Brain microvascular endothelial cell (primary cell): ENCODE measurements at regions not wholly inside any gene's neighbourhood (a gene's known extent, or its start where the extent isn't known, plus 50 kb on each side); places are given as distances from the start of the nearest gene placed in this dataset.
"Not testable (repeated sequence)": the region's sequence is repeated elsewhere in the genome, so short reads cannot be mapped to it uniquely, and the experiment has no call there.

Experiments used
- DNase-seq: peaks from one replicate; pipeline ENCODE4 v3.0.0-alpha.2; 2020
- H3K27ac ChIP-seq: fragments of 250-450 bp; sonication (Bioruptor Pico); 2 replicates; pipeline ENCODE4 v1.5.1; 2020; ENCODE audit warnings: mild to moderate bottlenecking, moderate library complexity
- H3K27me3 ChIP-seq: fragments of 250-450 bp; sonication (Bioruptor Pico); replicated peaks from 2 replicates; pipeline ENCODE4 v1.5.1; 2020; ENCODE audit warnings: mild to moderate bottlenecking
- H3K36me3 ChIP-seq: fragments of 250-450 bp; sonication (Bioruptor Pico); replicated peaks from 2 replicates; pipeline ENCODE4 v1.5.1; 2020; ENCODE audit warnings: mild to moderate bottlenecking
- H3K4me3 ChIP-seq: 2 replicates; pipeline ENCODE4 v1.5.1; 2011; ENCODE audit warnings: low read depth, mild to moderate bottlenecking, control low read depth, low read length, moderate library complexity
- CTCF ChIP-seq: IDR thresholded peaks from 2 replicates; pipeline ENCODE4 v1.5.1; 2011; ENCODE audit warnings: low read depth, mild to moderate bottlenecking, moderate library complexity, low read length, control low read depth, inconsistent platforms; ENCODE audit errors: missing control alignments
- in situ Hi-C: cut with HindIII; loops from 2 replicates; pipeline ENCODE4 v1.10.0; 2017; ENCODE audit warnings: low sequenced_read_pairs, low pct_ligation_motif_present

GRCh38 chr13:67389171-67389570 lies 159.0 kb upstream of the PCDH9 start:
- Histone ChIP-seq H3K27me3 (no peaks in the 10 kb centered on the region), H3K36me3 (no peaks in the 10 kb centered on the region), H3K27ac (no peak overlapping the region), H3K4me3 (no peak overlapping the region)
- no peak for DNase-seq
- in situ Hi-C loops = no loop called here
- no peak for TF ChIP-seq CTCF

GRCh38 chr13:67383109-67383757 lies 153.1 kb upstream of the PCDH9 start:
- DNase-seq, H3K36me3 ChIP-seq, H3K4me3 ChIP-seq, H3K27ac ChIP-seq, in situ Hi-C loops, H3K27me3 ChIP-seq: not testable (repeated sequence)

- H3K36me3 ChIP-seq = no peaks in the 10 kb centered on the region
- H3K4me3 ChIP-seq = no peak overlapping the region
- DNase-seq = no peak
- no peak overlapping the region for H3K27ac ChIP-seq
- H3K27me3 ChIP-seq = no peaks in the 10 kb centered on the region
- in situ Hi-C loops = no loop called here
- TF ChIP-seq CTCF = no peak
Measured at GRCh38 chr13:67377919-67378318, 147.8 kb upstream of the PCDH9 start.

GRCh38 chr13:67374391-67374790 lies 144.3 kb upstream of the PCDH9 start:
- H3K4me3 ChIP-seq = no peak overlapping the region
- no peak for DNase-seq
- TF ChIP-seq CTCF = no peak
- no peak overlapping the region for H3K27ac ChIP-seq
- in situ Hi-C loops = no loop called here
- H3K27me3 ChIP-seq = no peaks in the 10 kb centered on the region
- no peaks in the 10 kb centered on the region for H3K36me3 ChIP-seq

GRCh38 chr13:67372868-67373464 lies 142.8 kb upstream of the PCDH9 start:
- Histone ChIP-seq H3K27me3 (no peaks in the 10 kb centered on the region), H3K27ac (no peak overlapping the region), H3K36me3 (no peaks in the 10 kb centered on the region), H3K4me3 (no peak overlapping the region)
- in situ Hi-C loops = no loop called here
- DNase-seq = no peak
- no peak for TF ChIP-seq CTCF

- Histone ChIP-seq H3K4me3 (no peak overlapping the region), H3K27me3 (no peaks in the 10 kb centered on the region), H3K27ac (peak overlapping the region; percentile 96), H3K36me3 (no peaks in the 10 kb centered on the region)
- DNase-seq = peak; percentile 88
- no peak for TF ChIP-seq CTCF
- in situ Hi-C loops = no loop called here
Measured at GRCh38 chr13:67369895-67370660, 139.9 kb upstream of the PCDH9 start.
